Testis (tissue), 2 donors: ENCODE measurements at regions not wholly inside any gene's neighbourhood (a gene's known extent, or its start where the extent isn't known, plus 50 kb on each side); places are given as distances from the start of the nearest gene placed in this dataset.

Experiments used
- DNase-seq: peaks from one replicate; pipeline ENCODE4 v3.0.0-alpha.2; 2019
- H3K27ac ChIP-seq, 2 donors: fragments of 200-600 bp; sonication (generic); one replicate each; pipeline ENCODE4 v1.5.1; 2019
- H3K27me3 ChIP-seq: fragments of 200-600 bp; sonication (generic); one replicate; pipeline ENCODE4 v1.5.1; 2019
- H3K36me3 ChIP-seq: fragments of 200-600 bp; sonication (generic); one replicate; pipeline ENCODE4 v1.5.1; 2017; ENCODE audit warnings: low read depth; ENCODE audit errors: missing control alignments
- H3K4me1 ChIP-seq: fragments of 200-600 bp; sonication (generic); one replicate; pipeline ENCODE4 v1.5.1; 2019
- H3K4me3 ChIP-seq, 2 donors: fragments of 200-600 bp; sonication (generic); one replicate each; pipeline ENCODE4 v1.5.1; 2017 to 2019
- H3K9me3 ChIP-seq: fragments of 200-600 bp; sonication (generic); one replicate; pipeline ENCODE4 v1.5.1; 2017
- POLR2A ChIP-seq: fragments of 450-650 bp; IDR thresholded peaks from one replicate; pipeline ENCODE4 v1.6.1; 2017; ENCODE audit warnings: antibody characterized with exemption, mild to moderate bottlenecking, moderate library complexity
- WGBS, 2 donors: methylation state at CpG; one replicate each; pipeline ENCODE4 v1.1.5; 2018; 5-methylcytosine and 5-hydroxymethylcytosine counted together
- intact Hi-C: fragments of 100-400 bp; cut with DNase I; formaldehyde crosslinking; loops from one replicate; pipeline ENCODE4 v1.15.1; 2023; ENCODE audit warnings: low total_unique reads
- TF ChIP-seq, protein P1 (sequence below), 3 experiments: fragments of 450-650 bp in 2 of 3; fragments of 200-600 bp in 1 of 3; sonication (generic) in 1 of 3; IDR thresholded peaks; one replicate each; pipeline ENCODE4 v1.5.1; 2016 to 2019; ENCODE audit warnings: antibody characterized with exemption in 3 of 3, mild to moderate bottlenecking in 2 of 3, moderate library complexity in 1 of 3

DNA sequence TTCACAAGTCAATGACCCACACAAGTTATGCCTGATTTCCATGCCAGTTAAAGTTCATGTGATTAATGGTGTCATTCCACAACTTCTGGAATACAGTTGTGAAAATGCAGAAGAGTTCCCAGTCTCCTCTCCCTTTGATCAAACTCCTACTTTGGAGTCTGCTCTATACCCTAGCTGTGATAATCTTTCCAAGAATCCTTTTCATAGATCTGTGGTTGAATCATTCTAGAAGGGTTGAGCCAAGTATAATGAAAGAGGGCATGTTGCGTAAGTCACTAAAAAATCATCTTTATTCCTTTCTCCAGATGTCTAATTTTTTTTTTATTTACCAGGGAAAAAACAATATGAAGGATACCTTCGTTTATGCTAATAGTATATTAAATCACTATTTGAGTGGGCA lies 89.7 kb upstream of the CARD18 start:
- Histone ChIP-seq H3K4me3 (no peak overlapping the region), H3K4me1 (no peaks in the 10 kb centered on the region), H3K27me3 (no peaks in the 10 kb centered on the region), H3K36me3 (no peaks in the 10 kb centered on the region), H3K27ac (no peak overlapping the region), H3K9me3 (no peaks in the 10 kb centered on the region)
- no peak for TF ChIP-seq POLR2A
- TF ChIP-seq, protein P1, sequence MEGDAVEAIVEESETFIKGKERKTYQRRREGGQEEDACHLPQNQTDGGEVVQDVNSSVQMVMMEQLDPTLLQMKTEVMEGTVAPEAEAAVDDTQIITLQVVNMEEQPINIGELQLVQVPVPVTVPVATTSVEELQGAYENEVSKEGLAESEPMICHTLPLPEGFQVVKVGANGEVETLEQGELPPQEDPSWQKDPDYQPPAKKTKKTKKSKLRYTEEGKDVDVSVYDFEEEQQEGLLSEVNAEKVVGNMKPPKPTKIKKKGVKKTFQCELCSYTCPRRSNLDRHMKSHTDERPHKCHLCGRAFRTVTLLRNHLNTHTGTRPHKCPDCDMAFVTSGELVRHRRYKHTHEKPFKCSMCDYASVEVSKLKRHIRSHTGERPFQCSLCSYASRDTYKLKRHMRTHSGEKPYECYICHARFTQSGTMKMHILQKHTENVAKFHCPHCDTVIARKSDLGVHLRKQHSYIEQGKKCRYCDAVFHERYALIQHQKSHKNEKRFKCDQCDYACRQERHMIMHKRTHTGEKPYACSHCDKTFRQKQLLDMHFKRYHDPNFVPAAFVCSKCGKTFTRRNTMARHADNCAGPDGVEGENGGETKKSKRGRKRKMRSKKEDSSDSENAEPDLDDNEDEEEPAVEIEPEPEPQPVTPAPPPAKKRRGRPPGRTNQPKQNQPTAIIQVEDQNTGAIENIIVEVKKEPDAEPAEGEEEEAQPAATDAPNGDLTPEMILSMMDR (IDR thresholded peaks at IDR 0.05): no peak
- 88 to 89% methylated on average over 2 of the region's 2 CpGs for WGBS, 2 donors
- intact Hi-C loops: no loop called here
- no peak for DNase-seq

DNA sequence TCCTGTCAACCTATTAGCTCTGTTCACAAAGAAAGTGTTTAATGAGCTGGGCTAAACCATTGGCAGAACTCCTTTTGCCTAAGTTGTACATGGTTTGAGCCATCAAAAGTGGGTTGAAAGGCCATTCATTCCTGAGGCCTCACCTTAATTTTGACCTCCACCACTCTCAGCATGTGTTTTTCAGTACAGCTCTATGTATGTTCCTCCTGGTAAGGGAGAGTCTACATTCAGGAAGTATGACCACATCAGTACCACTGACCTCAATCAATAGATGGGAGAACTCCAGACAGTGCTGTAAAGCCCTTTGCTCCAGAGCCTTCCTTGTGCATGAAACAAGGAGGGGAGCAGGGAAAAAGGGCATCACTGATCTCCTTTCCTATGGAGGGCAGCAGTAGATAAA lies 87.8 kb upstream of the CARD18 start:
- no peak overlapping the region for H3K27ac ChIP-seq
- TF ChIP-seq POLR2A: no peak
- TF ChIP-seq, protein P1 (IDR thresholded peaks at IDR 0.05): no peak
- no peaks in the 10 kb centered on the region for H3K36me3 ChIP-seq
- intact Hi-C loops: no loop called here
- no peaks in the 10 kb centered on the region for H3K27me3 ChIP-seq
- H3K9me3 ChIP-seq: no peaks in the 10 kb centered on the region
- DNase-seq: no peak
- no peaks in the 10 kb centered on the region for H3K4me1 ChIP-seq
- no peak overlapping the region for H3K4me3 ChIP-seq

DNA sequence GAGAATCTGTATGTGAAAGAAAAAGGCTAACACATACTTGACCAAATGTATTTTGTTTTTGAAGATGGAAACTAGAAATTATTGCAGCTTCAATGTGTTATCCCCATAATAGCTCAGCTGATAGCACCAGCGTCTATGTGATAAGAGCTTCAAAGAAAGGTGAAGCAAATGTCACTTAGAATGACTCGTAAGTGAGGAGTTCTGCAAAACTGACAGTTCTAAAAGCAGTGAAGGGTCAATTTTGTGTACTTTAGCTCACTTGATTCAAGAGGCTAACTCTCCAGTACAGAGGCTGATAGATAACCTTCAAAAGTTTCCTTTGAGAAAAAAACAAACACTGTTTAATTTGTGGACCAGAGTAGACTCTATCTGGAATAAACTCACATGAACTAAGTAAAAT lies 87.2 kb upstream of the CARD18 start:
- H3K27me3 ChIP-seq: no peaks in the 10 kb centered on the region
- intact Hi-C loops: no loop called here
- H3K4me1 ChIP-seq: no peaks in the 10 kb centered on the region
- H3K36me3 ChIP-seq: no peaks in the 10 kb centered on the region
- no peak overlapping the region for H3K27ac ChIP-seq
- no peaks in the 10 kb centered on the region for H3K9me3 ChIP-seq
- no peak overlapping the region for H3K4me3 ChIP-seq
- 45 to 56% methylated on average over 2 of the region's 2 CpGs for WGBS, 2 donors
- TF ChIP-seq POLR2A: no peak
- TF ChIP-seq, protein P1 (IDR thresholded peaks at IDR 0.05): no peak
- DNase-seq: no peak

DNA sequence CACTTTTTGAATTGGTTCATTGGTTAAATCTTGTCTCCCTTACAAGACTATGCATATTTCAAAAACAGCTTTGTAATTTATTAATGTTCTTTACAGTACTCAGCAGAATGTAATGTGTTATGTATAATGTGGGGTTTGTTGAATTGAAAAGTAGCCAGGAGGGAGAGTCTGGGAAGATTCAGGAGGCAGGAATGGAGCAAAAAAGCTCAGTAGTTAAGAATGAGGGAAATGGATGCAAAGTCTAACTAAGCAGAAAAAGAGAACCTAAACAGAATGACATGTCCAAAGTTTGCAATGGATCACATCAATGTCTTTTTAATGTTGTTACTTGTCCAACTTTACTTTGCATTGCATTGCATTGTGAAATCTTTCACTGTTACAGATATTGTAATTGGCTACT lies 86.5 kb upstream of the CARD18 start:
- H3K27me3 ChIP-seq: no peaks in the 10 kb centered on the region
- TF ChIP-seq POLR2A: no peak
- TF ChIP-seq, protein P1 (IDR thresholded peaks at IDR 0.05): no peak
- no peak overlapping the region for H3K27ac ChIP-seq
- intact Hi-C loops: no loop called here
- H3K4me1 ChIP-seq: no peaks in the 10 kb centered on the region
- H3K9me3 ChIP-seq: no peaks in the 10 kb centered on the region
- no peak for DNase-seq
- no peaks in the 10 kb centered on the region for H3K36me3 ChIP-seq
- H3K4me3 ChIP-seq: no peak overlapping the region

DNA sequence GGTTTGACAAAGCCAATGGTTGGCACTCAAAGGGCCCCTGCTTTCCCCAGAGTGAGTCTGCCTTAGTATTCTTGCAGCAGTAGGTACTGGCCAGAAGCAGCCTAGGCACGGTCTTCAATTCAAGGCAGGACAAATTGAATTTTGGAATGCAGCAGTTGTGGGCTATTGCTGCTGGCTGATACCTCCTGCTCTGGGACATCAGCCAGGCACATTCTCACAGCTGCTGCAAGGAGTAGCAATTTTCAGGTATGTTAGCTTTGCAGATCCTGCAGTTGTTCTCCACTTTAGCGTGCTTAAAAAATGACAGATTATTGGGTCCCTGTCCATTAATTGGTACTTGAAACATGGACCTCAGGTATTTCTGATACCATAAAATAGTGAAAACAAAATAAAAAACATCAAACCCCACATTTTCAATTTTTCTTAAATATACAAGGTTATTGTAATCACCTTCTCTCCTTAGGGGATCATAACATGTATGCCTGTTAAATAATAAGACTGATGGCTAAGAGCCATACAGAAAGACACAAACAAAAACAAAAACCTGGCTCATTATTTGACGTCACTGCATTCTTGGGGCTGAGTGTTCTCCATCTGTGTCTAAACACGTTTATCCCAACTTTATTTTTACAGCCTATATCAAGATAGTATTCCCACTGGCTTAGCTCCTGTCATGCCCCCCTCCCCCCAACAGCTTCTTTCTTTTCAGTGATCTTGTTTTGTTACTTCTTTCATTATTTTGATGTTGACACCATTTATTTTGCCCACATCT lies 85.1 kb upstream of the CARD18 start:
- no peaks in the 10 kb centered on the region for H3K4me1 ChIP-seq
- no peak for TF ChIP-seq POLR2A
- TF ChIP-seq, protein P1 (IDR thresholded peaks at IDR 0.05): no peak
- H3K27me3 ChIP-seq: no peaks in the 10 kb centered on the region
- no peak for DNase-seq
- intact Hi-C loops: no loop called here
- H3K4me3 ChIP-seq: no peak overlapping the region
- no peaks in the 10 kb centered on the region for H3K36me3 ChIP-seq
- H3K27ac ChIP-seq: no peak overlapping the region
- WGBS, 2 donors: 55 to 58% methylated on average over 4 of the region's 4 CpGs
- H3K9me3 ChIP-seq: no peaks in the 10 kb centered on the region
